ENCODE measurements at regions not wholly inside any gene's neighbourhood (a gene's known extent, or its start where the extent isn't known, plus 50 kb on each side); places are given as distances from the start of the nearest gene placed in this dataset.
"Not testable (repeated sequence)": the region's sequence is repeated elsewhere in the genome, so short reads cannot be mapped to it uniquely, and the experiment has no call there.

DNA sequence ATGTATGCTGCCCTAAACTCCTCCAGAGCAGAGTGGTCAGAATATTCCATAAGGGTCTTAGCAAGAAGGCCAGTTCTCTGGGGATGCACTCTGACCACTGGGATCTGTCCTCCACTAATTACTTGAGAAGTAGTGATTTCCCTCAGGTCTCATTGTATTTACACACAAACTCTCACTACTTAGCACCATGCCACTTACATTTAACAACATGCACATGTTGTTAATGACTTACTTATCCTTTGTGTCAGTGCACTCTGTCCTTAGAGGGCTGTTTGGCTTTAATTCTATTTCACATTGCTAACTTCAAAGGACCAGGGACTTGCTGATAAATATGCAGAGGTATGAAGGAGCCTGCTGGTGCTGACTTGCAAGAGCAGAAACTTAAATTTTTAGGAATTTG, 1415.5 kb upstream of the ACVR2A start:
- FAIRE-seq, result no peak

DNA sequence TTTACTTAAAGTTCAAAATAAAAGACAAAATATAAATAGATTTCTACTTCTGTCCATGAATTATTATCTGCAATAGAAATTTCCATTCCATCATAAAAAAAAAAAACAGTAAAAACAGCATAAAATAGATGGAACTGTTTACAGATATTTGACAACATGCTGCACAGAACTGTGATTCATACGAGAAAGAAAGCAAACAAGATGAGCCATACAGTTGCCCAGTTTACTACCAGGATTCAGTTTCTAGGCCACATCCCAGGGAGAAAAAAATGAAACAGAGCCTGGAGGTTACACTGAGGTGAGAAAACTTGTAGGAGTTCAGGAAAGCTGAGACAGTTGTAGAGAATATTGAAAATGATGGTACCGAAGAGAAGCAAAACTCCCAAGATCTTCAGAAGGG, 1426.9 kb upstream of the ACVR2A start:
- FAIRE-seq, result no peak

DNA sequence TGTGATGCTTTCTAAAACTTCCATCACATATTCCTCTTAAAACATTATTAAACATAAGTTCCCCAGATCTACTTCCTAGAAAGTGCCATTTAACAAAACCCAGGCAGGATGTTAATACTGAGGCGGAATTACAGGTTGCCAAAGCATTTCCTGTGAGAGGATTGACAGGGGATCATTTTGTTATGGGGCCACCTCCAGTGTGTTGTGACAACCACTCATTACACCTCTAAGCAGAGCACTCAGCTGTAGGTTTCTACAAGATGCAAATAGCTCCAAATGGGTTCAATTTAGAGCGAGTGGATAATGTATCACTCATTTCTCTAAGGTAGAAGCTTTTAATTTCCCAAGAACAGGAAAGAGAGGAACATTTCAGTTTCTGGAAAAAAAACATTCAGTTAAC, 1429.5 kb upstream of the ACVR2A start:
- FAIRE-seq, result no peak

DNA sequence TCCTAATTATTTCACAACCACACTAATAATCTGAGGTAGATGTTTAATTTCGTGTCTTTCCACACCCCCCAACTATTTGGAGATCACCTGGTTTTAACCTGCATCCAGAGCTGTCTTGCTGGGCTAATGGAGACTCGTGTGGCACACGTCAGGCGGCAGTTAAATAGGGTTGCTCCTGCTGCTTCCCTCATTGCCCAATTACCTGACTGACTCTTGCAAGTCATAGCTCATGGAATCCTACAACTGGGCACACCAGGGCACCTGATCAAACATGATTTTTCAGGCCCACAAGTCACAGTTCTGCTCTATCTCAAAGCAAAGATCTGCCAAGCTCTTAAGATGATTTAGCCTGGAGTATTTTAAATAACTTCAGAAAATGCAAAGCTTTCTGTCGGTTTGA, 1430.4 kb upstream of the ACVR2A start:
- no peak for FAIRE-seq

DNA sequence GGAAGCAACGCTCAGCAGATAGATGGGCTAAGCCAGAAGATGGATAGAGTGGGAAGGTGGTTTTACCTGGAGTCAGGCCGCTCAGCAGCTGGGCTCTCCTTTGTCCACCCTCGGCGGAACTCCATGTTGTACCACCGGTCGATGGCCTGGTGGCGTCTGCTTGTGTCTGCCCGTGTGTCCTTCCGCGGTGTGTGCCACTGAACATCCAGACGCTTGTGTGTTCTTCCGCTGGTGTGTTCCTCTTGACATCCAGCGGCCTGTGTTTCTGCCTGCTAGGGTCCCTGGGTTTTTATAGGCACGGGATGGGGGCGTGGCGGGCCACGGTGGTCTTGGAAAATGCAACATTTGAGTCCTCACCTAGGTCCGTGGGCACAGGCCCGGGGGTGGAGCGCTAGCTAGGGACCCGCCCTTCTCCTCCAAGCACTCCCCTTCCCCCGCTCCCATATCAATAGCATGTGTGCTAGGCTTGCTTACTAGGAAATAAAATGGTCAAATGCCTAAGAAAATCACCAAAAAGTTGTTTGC, 1431.7 kb upstream of the ACVR2A start:
- no peak for FAIRE-seq

DNA sequence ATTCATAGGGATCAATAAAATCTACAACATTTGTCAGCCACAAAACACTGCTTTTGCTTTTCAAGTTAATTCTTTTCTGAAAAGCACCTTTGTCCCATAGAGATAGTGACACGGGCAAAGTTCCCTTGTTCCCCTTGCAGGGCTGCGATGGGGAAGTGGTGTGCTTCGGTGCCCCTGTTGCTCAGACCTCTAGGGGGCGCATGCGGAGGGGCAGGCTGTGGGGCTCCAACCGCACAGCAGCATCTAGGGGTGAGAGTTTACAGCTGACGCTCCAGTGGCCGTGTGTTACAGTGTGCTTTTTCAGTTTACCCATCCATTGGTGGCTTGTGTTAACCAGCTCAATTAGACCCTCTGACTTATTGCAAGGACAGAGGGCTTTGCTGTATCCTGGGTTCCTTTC, 1432.2 kb upstream of the ACVR2A start:
- FAIRE-seq, result no peak

DNA sequence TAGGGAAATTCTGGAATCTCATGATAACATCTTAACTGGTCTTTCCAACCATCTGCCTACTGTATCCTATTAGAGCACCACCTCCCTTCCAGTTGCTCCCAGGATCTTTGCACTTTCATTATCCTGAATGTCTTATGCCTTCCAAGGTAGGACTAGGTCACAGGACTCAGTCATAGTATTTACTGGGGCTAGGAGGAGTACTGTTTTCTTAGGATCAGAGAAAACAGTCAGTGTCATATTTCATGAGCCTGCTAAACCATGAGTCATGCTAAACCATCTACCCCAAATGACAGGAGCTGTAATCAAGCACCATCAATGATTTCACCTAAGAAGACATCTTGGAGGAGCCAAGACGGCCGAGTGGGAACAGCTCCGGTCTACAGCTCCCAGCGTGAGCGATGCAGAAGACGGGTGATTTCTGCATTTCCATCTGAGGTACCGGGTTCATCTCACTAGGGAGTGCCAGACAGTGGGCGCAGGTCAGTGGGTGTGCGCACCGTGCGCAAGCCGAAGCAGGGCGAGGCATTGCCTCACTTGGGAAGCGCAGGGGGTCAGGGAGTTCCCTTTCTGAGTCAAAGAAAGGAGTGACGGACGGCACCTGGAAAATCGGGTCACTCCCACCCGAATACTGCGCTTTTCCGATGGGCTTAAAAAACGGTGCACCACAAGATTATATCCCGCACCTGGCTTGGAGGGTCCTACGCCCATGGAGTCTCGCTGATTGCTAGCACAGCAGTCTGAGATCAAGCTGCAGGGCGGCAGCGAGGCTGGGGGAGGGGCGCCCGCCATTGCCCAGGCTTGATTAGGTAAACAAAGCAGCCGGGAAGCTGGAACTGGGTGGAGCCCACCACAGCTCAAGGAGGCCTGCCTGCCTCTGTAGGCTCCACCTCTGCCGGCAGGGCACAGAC, 1439.2 kb upstream of the ACVR2A start:
- not testable (repeated sequence) for FAIRE-seq

DNA sequence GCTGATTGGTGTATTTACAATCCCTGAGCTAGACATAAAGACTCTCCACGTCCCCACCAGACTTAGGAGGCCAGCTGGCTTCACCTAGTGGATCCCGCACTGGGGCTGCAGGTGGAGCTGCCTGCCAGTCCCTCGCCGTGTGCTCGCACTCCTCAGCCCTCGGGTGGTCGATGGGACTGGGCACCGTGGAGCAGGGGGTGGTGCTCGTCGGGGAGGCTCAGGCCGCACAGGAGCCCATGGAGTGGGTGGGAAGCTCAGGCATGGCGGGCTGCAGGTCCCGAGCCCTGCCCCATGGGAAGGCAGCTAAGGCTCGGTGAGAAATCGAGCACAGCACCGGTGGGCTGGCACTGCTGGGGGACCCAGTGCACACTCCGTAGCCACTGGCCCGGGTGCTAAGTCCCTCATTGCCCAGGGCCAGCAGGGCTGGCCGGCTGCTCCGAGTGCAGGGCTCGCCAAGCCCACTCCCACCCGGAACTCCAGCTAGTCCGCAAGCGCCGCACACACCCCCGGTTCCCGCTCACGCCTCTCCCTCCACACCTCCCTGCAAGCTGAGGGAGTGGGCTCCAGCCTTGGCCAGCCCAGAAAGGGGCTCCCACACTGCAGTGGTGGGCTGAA, 1441.2 kb upstream of the ACVR2A start:
- FAIRE-seq, result not testable (repeated sequence)

DNA sequence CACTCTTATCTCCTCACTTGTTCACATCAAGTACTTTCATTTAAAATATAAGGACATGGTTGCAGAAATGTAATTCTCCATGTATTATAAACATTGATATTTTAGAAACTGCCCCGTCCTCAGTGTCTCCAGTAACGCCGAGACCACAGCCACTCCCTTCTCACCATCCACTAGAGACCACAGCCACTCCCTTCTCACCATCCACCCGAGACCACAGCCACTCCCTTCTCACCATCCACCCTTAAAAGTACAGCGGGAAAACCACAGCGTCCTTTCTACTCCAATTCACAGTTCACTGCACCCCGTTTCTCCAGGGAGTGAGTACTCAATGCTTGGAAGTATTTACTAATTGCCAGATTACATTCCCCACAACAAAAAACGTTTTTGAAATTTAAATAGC, 1452.2 kb upstream of the ACVR2A start:
- no peak for FAIRE-seq

DNA sequence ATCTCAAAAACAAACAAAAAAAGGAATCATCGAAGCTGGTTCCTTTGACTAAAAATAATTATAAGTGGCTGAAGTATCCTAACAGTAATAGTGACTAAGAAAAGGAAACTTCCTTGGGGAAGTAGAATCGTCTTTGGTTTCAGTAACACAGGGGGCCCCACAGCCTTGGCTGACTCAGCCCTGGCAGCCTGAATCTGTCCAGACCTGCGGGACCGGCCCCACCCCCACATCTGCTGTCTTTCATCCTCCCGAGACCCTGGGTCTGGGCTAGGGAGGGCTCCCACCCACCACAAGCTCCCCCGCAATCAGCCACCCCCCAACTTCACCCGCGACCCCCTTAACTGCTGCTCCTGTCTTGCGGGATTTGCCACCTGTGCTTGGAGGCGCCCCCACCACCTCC, 1452.6 kb upstream of the ACVR2A start:
- FAIRE-seq, result no peak

DNA sequence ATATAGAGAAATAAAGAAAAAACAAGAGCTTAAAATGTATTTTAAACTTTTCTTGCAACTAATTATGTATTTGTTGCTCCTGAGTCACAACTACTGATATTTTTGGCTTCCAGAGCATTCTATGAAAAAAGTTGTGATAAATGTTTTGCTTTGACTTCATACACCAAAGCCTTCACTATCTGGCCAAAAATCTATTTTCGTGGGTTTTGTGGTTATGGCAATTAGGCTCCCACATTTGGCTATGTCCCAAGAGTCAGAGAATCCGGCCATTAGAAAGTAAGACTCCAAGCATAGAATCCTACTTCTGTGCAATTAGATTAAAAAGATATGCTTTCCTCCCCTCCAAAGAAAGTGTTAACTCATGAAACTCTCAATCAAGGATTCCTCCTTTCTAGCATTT, 1456.1 kb upstream of the ACVR2A start:
- no peak for FAIRE-seq

DNA sequence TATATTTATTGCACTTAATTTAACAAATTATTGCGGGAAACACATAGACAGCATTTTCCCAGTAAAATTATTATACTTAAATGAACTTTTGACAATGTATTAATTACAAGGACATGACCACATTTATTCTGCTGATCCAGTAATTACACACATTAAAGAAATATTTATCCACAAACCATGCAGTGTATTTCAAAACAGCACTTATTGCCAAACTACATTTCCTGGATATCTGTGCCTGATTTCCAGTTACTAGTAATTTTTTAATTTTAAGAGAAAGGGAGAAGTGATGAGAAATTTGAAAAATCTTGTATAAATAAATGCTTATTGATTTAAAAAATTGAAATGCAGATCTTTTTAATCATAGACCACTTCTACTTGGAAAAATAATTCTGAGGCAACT, 1458.7 kb upstream of the ACVR2A start:
- FAIRE-seq, result no peak

DNA sequence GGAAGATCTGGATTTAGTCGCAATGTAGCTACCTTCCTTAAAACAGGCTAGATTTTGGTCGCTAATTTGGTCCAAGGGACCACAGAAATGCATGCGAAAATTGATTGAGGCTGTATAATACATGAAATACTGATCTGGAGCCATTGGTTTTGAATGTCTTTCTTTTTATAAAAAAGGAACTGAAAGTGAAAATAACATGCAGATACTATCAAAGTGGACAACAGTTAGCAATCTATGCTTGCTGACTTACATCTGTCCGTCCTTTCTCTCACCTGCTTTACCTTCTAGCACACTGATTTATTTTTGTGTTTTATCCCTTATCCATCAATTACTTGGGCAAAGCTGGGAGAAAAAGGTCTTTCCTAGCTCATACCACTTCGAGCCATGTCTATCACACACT, 1459.8 kb upstream of the ACVR2A start:
- no peak for FAIRE-seq

DNA sequence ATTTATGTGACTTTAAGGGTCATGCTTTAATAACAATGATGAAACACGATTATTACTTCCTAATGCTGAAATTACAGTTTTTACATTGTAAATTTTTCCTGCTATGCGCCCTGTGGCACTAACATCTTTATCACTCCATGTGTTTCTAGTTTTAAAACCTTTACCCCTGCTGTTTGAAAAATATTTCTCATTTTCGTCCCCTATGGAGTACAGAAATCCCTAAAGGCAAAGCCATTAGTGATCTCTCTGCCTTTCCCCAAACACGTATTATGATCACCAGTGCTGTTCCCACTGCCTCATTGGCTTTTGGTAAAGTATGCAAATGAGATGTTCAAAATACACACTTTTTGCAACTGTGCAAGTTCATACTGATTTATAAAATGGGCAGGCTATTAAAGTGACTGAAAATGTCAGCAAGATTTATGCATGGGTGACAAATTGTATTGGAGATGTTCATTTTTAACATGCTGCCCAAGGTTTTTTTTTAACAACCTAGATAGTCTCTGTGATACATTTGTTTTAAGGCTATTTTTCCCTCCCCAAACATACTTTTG, 1468.2 kb upstream of the ACVR2A start:
- FAIRE-seq, result no peak

DNA sequence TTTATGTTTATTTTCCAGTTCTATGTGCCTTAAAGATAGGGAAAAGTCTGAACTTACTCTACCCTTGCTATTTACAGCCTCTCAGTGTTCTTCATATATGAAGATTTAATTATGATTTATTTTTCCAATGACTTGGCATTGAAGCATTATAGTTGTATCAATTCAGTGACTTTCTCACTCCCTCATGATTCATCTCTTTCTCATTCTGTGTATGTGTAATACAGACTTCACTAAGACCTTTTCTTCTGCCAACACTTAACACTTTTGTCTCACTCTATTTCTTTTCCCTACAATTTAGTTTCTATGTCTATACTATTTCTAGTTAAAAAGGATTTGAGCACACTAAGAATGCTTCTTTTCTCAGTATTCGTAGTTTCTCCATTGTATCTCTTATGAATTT, 1470.3 kb upstream of the ACVR2A start:
- no peak for FAIRE-seq

DNA sequence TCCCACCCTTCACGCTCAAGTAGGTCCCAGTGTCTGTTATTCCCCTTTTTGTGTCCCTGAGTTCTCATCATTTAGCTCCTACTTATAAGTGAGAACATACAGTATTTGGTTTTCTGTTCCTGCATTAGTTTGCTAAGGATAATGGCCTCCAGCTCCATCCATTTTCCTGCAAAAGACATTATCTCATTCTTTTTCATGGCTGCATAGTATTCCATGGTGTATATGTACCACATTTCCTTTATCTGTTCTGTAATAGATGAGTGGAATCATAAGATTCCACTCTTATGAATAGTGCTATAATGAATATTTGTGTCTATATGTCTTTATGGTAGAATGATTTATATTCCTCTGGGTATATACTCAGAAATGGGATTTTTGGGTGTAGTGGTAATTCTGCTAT, 1473.5 kb upstream of the ACVR2A start:
- not testable (repeated sequence) for FAIRE-seq

DNA sequence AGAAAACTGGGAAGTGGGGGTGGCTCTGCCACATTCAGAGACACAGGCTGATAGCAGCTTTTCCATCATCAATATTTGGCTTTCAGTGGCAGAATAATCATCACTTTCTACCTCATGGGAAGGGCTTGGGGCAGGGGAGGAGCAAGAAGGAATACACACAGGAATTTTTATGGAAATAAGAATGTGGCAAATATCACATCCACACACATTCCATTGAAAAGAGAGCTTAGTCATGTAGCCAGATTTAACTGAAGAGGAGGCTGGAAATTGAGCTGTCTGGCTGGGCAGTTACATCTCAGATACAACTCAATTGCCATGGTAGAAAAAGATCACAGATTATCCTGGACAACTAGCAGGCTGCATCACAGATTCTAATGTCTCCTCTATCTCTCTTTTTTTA, 1474.0 kb upstream of the ACVR2A start:
- no peak for FAIRE-seq

DNA sequence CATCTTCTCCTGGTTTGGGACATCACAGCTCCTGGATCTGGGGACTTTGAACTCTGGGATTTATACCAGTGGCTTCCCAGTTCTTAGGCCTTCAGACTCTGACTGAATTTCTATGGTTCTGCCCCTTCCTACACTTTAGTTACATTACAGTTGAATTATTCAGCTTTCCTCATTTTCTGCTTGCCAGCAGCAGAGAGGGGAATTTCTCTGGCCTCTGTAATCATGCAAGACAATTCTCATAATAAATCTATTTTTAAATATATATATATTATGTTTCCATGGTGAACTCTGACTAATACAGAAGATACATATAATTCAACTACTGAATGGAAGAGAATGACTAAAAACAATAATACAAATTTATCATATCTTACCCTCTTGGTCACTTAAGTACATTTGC, 1478.6 kb upstream of the ACVR2A start:
- FAIRE-seq, result no peak

DNA sequence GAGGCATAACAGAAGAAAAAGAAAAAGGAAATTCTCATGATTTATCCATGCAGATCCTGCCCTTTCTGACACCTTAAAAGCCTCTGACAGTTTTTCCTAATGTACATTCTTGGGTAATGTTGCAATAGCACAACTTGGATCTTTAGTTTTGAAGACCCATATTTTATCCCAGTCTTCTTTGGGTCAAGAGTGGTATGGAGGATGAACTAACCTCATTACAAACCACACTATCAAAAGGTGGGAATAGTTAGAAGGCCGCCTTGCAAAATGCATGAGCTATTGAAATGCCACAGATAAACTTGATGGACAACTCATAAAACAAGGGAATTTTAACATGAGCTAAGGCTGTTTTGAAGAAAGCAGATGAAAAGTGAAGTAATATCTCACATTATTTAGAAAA, 1479.8 kb upstream of the ACVR2A start:
- no peak for FAIRE-seq

DNA sequence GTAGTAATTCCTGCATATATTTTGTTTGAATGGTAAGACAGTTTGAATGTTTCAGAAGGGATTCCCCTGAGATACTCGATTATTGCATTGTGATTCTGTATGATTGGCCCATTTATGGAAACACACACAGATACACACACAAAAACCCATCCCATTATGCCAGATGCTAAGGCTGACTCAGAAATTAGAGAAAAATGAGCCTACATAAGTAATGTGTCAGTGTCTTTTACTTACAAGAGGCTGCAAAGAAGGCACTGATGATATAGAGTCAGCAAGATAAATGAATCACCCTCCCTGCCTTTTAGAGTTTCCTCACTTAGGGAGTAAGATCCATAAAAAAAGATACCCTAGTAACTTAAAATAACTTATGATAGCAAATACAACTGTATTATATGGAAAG, 1481.1 kb upstream of the ACVR2A start:
- FAIRE-seq, result no peak

DNA sequence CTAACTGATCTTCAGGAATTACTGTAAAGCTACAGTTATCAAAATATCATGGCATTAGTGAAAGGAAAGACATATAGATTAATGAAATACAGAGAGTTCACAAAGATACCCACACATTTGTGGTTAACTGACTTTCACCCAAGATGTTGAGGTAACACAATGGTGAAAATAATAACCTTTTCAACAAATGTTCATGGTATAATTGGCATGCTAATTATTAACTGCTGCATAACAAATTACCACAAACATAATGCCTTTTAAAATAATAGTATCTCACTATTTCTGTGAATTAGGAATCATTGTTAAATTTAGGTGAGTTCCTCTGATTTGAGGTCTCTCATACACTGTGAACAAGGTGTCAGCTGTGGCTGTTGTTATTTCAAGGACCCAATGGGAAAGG, 1493.1 kb upstream of the ACVR2A start:
- FAIRE-seq, result no peak

DNA sequence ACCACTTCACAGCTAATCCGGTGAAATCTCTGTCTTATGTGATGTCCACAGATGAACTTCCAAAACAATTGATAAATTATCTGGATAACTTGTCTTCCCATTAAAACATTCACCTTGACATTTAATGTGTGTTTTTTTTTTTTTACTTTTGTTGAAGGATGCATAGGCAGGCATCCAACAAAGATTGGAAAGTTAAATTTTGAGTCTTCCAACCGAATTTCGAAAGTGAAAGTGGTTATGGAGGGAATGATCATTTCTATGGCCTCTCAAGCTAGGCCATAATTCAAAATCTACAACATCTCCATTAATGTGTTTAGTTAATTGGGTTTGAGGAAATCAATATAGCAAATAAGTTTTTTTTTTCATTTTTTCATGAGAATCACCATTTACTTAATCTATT, 1495.5 kb upstream of the ACVR2A start:
- no peak for FAIRE-seq

DNA sequence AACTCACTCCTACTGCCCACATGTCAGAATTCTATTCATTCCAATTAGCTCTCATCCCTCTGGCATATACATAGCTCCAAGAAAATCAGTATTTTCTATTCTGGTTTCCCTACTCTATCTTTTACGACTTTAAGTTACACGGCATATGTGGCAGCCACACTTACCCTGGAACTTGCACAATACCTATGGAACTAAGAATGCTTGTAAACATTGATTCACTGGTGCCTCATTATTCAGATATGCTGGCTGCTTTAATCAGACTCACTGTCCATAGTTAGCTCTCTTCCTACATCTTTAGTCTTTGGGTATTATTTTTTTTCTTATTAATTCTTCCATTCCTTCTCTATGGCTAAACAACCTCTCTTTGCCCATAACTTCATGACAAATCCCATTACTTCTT, 1519.9 kb upstream of the ACVR2A start:
- no peak for FAIRE-seq

DNA sequence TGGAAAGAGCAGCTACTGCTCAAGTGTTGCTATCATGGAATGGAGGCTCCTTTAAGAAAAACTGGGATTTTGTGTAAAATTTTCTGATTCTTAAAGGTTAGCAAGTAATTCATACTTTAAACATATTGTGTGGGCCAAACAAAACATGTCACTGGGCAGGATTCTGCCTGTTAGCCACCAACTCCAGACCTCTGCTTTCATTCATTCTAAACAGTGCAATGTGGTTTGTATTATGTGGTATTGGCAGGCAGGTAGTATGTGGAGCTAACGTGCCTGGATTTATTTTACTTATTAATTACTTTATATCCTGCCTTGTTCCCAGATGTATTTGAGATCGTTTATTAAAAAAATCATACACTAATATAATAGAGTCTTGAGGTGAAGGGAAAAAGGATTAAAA, 1521.3 kb upstream of the ACVR2A start:
- no peak for FAIRE-seq

Data from G401.6 (cell line).